K562 (cell line): ENCODE measurements at regions not wholly inside any gene's neighbourhood (a gene's known extent, or its start where the extent isn't known, plus 50 kb on each side); places are given as distances from the start of the nearest gene placed in this dataset.

ENCODE experiments used
- BRD4 ChIP-seq: fragments of 200-600 bp; sonication (generic); IDR thresholded peaks from 2 replicates; pipeline ENCODE4 v1.6.1; 2017; ENCODE audit warnings: inconsistent platforms
- BRF1 ChIP-seq: IDR thresholded peaks from 3 replicates; pipeline ENCODE4 v1.6.1; 2011; ENCODE audit warnings: borderline replicate concordance, mild to moderate bottlenecking; ENCODE audit not compliant: insufficient read length; ENCODE audit errors: extremely low read depth
- CC2D1A ChIP-seq: fragments of 450-650 bp; IDR thresholded peaks from 2 replicates; pipeline ENCODE4 v1.6.1; 2017; ENCODE audit warnings: mild to moderate bottlenecking
- CSDE1 ChIP-seq, 2 experiments: fragments of 450-650 bp; IDR thresholded peaks; 2 replicates each; pipeline ENCODE4 v1.6.1; 2016; ENCODE audit warnings: mild to moderate bottlenecking in 1 of 2
- HDAC3 ChIP-seq: fragments of 450-650 bp; IDR thresholded peaks from 2 replicates; pipeline ENCODE4 v1.6.1; 2018; ENCODE audit warnings: borderline replicate concordance, mild to moderate bottlenecking, moderate library complexity; ENCODE audit not compliant: partially characterized antibody
- KAT8 ChIP-seq: fragments of 450-650 bp; IDR thresholded peaks from 2 replicates; pipeline ENCODE4 v1.6.1; 2016; ENCODE audit warnings: low read depth, mild to moderate bottlenecking
- MAFF ChIP-seq: IDR thresholded peaks from 2 replicates; pipeline ENCODE4 v1.6.1; 2012; ENCODE audit warnings: low read length, improper control_type of control experiment
- NCOA4 ChIP-seq: fragments of 450-650 bp; IDR thresholded peaks from 2 replicates; pipeline ENCODE4 v1.6.1; 2018; ENCODE audit warnings: mild to moderate bottlenecking; ENCODE audit not compliant: partially characterized antibody
- NEUROD1 ChIP-seq: fragments of 150-350 bp; IDR thresholded peaks from 2 replicates; pipeline ENCODE4 v1.6.1; 2014; ENCODE audit warnings: borderline replicate concordance, low read length, low read depth; ENCODE audit not compliant: partially characterized antibody
- NRF1 ChIP-seq, 2 experiments: fragments of 450-650 bp; IDR thresholded peaks in 1 of 2; conservative IDR thresholded peaks in 1 of 2; 2 replicates each; pipeline ENCODE4 v1.6.1; 2014; ENCODE audit warnings: mild to moderate bottlenecking in 2 of 2
- PHB ChIP-seq: fragments of 250-450 bp; sonication (Bioruptor Pico); IDR thresholded peaks from 2 replicates; pipeline ENCODE4 v1.5.0; 2021
- PHF21A ChIP-seq: fragments of 450-650 bp; IDR thresholded peaks from 2 replicates; pipeline ENCODE4 v1.6.1; 2017; ENCODE audit warnings: low read depth, borderline replicate concordance
- U2AF2 ChIP-seq: fragments of 200-400 bp; formaldehyde crosslinking; optimal IDR thresholded peaks from 2 replicates; pipeline ENCODE3; 2017; ENCODE audit warnings: low read depth, mild to moderate bottlenecking, low read length
- ZNF124 ChIP-seq: sonication (generic); formaldehyde crosslinking; IDR thresholded peaks from 2 replicates; pipeline ENCODE4 v1.8.1; 2022; ENCODE audit warnings: missing genetic modification reagents
- ZNF134 ChIP-seq: fragments of 250-450 bp; sonication (Bioruptor Pico); conservative IDR thresholded peaks from 2 replicates; pipeline ENCODE4 v1.4.0; 2020
- ZNF408 ChIP-seq: fragments of 250-450 bp; sonication (Bioruptor Pico); IDR thresholded peaks from 2 replicates; pipeline ENCODE4 v1.4.0; 2020; ENCODE audit warnings: low read depth, mild to moderate bottlenecking, moderate library complexity
- ZNF41 ChIP-seq: fragments of 250-450 bp; sonication (Bioruptor Pico); conservative IDR thresholded peaks from 2 replicates; pipeline ENCODE4 v1.4.0; 2020; ENCODE audit warnings: mild to moderate bottlenecking
- ZNF507 ChIP-seq: conservative IDR thresholded peaks from 2 replicates; pipeline ENCODE4 v1.6.1; 2017; ENCODE audit warnings: missing genetic modification characterization, missing compliant biosample characterization
- ZNF589 ChIP-seq: fragments of 200-800 bp; sonication (Bioruptor generic); IDR thresholded peaks from 2 replicates; pipeline ENCODE4 v1.6.1; 2016; ENCODE audit warnings: low read depth, missing genetic modification characterization, missing compliant biosample characterization
- ZNF76 ChIP-seq: fragments of 250-450 bp; sonication (Bioruptor Pico); IDR thresholded peaks from 2 replicates; pipeline ENCODE4 v1.4.0; 2020; ENCODE audit warnings: mild to moderate bottlenecking, moderate library complexity, borderline replicate concordance
- TF ChIP-seq, protein P1 (sequence below): fragments of 450-650 bp; formaldehyde crosslinking; IDR thresholded peaks from 2 replicates; pipeline ENCODE4 v1.4.0; 2020; ENCODE audit warnings: mild to moderate bottlenecking, moderate library complexity
- TF ChIP-seq, protein P2 (sequence below): fragments of 250-450 bp; sonication (Bioruptor Pico); IDR thresholded peaks from 2 replicates; pipeline ENCODE4 v1.5.0; 2021
- TF ChIP-seq, protein P3 (sequence below): fragments of 450-650 bp; IDR thresholded peaks from 2 replicates; pipeline ENCODE4 v1.6.1; 2016; ENCODE audit warnings: missing biosample characterization, missing genetic modification characterization
- TF ChIP-seq, protein P4 (sequence below): fragments of 250-450 bp; sonication (Bioruptor Pico); IDR thresholded peaks from 2 replicates; pipeline ENCODE4 v1.8.0; 2022; ENCODE audit warnings: moderate library complexity, mild to moderate bottlenecking, inconsistent platforms
- TF ChIP-seq, protein P5 (sequence below), 2 experiments: fragments of 250-450 bp in 1 of 2; fragments of 450-650 bp in 1 of 2; sonication (Bioruptor Pico) in 1 of 2; IDR thresholded peaks; 2 replicates each; pipeline versions ENCODE4 v1.6.1 to v1.8.0; 2016 to 2021; ENCODE audit warnings: mild to moderate bottlenecking in 2 of 2, moderate library complexity in 2 of 2, missing compliant biosample characterization in 1 of 2, missing genetic modification characterization in 1 of 2

DNA sequence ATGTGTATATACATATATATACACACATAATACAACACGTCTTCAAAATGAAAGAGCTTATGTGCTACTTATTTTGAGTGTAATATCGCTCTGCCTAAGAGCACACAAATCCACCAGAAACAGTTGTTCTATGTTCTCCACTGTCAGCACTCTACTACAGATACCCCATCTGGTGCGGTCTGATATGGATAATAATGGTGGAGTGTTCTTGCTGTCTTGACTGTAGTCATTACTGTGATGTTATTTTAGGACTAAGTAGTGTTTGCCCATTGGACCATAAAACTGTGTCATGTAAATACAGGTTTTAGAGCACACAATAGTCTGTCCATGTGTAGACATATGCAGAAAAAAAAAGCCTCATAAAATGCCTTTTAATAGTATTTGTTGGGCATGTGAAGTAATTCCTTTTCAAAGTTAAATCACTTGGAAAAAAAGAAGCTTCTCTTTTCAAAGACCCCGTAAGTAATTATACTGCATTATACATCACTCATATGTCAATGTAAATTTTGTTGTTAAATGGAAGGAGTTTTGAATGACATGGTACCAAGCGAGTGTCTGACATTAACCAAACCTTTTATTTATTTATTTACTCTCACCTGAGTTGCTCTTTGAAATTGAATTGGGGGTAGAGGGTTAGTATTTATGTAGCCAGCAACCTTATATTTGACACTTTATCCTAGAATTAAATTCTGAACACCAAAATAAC is 1249.2 kb upstream of the ZEB2 start (continued):
- TF ChIP-seq, protein P1, sequence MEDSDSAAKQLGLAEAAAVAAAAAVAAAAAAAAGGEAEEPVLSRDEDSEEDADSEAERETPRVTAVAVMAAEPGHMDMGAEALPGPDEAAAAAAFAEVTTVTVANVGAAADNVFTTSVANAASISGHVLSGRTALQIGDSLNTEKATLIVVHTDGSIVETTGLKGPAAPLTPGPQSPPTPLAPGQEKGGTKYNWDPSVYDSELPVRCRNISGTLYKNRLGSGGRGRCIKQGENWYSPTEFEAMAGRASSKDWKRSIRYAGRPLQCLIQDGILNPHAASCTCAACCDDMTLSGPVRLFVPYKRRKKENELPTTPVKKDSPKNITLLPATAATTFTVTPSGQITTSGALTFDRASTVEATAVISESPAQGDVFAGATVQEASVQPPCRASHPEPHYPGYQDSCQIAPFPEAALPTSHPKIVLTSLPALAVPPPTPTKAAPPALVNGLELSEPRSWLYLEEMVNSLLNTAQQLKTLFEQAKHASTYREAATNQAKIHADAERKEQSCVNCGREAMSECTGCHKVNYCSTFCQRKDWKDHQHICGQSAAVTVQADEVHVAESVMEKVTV (CRISPR knock-in tag) = no peak
- TF ChIP-seq ZNF507 (no peak), ZNF589 (CRISPR knock-in tag) (peak; percentile 70; the same call in 1 of the 2 replicates), BRF1 (no peak), CC2D1A (peak; percentile 70; the same call in 1 of the 2 replicates), PHB (CRISPR knock-in tag) (no peak), CSDE1 (IDR thresholded peaks at IDR 0.05) (no peak), NRF1 (conservative IDR thresholded peaks at IDR 0.05 in 1 of 2, IDR thresholded peaks at IDR 0.05 in 1 of 2) (no peak), ZNF134 (CRISPR knock-in tag) (no peak), MAFF (peak; percentile 46), ZNF124 (CRISPR knock-in tag) (no peak), U2AF2 (no peak), ZNF41 (no peak), ZNF76 (CRISPR knock-in tag) (no peak), KAT8 (no peak), HDAC3 (peak; percentile 42), PHF21A (no peak), BRD4 (no peak), ZNF408 (CRISPR knock-in tag) (no peak), NCOA4 (no peak), NEUROD1 (no peak)
- TF ChIP-seq, protein P2, sequence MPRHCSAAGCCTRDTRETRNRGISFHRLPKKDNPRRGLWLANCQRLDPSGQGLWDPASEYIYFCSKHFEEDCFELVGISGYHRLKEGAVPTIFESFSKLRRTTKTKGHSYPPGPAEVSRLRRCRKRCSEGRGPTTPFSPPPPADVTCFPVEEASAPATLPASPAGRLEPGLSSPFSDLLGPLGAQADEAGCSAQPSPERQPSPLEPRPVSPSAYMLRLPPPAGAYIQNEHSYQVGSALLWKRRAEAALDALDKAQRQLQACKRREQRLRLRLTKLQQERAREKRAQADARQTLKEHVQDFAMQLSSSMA (CRISPR knock-in tag) = no peak
- TF ChIP-seq, protein P3, sequence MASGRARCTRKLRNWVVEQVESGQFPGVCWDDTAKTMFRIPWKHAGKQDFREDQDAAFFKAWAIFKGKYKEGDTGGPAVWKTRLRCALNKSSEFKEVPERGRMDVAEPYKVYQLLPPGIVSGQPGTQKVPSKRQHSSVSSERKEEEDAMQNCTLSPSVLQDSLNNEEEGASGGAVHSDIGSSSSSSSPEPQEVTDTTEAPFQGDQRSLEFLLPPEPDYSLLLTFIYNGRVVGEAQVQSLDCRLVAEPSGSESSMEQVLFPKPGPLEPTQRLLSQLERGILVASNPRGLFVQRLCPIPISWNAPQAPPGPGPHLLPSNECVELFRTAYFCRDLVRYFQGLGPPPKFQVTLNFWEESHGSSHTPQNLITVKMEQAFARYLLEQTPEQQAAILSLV (tag) = no peak
- TF ChIP-seq, protein P4, sequence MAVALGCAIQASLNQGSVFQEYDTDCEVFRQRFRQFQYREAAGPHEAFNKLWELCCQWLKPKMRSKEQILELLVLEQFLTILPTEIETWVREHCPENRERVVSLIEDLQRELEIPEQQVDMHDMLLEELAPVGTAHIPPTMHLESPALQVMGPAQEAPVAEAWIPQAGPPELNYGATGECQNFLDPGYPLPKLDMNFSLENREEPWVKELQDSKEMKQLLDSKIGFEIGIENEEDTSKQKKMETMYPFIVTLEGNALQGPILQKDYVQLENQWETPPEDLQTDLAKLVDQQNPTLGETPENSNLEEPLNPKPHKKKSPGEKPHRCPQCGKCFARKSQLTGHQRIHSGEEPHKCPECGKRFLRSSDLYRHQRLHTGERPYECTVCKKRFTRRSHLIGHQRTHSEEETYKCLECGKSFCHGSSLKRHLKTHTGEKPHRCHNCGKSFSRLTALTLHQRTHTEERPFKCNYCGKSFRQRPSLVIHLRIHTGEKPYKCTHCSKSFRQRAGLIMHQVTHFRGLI (CRISPR knock-in tag) = no peak
- TF ChIP-seq, protein P5, sequence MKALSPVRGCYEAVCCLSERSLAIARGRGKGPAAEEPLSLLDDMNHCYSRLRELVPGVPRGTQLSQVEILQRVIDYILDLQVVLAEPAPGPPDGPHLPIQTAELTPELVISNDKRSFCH (CRISPR knock-in tag; IDR thresholded peaks at IDR 0.05) = no peak
- TF ChIP-seq, protein P5 (tag; IDR thresholded peaks at IDR 0.05) = no peak
